ENCODE measurements at regions not wholly inside any gene's neighbourhood (a gene's known extent, or its start where the extent isn't known, plus 50 kb on each side); places are given as distances from the start of the nearest gene placed in this dataset.

GRCh38 chr5:118561971-118562370 lies 426.4 kb downstream of the DTWD2 start:
- DNase-seq (ENCODE audit: missing footprints) = no peak
- ATAC-seq = peak; percentile 93
- intact Hi-C loops (cut with DNase I) = no loop called here

GRCh38 chr5:118561235-118561634 lies 427.1 kb downstream of the DTWD2 start:
- intact Hi-C loops (cut with DNase I) = no loop called here
- peak; percentile 48 for ATAC-seq
- no peak for DNase-seq (ENCODE audit: missing footprints)

- ATAC-seq = no peak
- DNase-seq (ENCODE audit: missing footprints) = no peak
- intact Hi-C loops (cut with DNase I) = no loop called here
Measured at GRCh38 chr5:118558871-118559270, 429.5 kb downstream of the DTWD2 start.

- DNase-seq (ENCODE audit: missing footprints) (no peak), ATAC-seq (no peak)
- intact Hi-C loops (cut with DNase I) = no loop called here
Measured at GRCh38 chr5:118557251-118557661, 431.1 kb downstream of the DTWD2 start.

GRCh38 chr5:118556792-118557191 lies 431.6 kb downstream of the DTWD2 start:
- no peak for ATAC-seq
- intact Hi-C loops (cut with DNase I) = no loop called here
- no peak for DNase-seq (ENCODE audit: missing footprints)

GRCh38 chr5:118555727-118556126 lies 432.6 kb downstream of the DTWD2 start:
- DNase-seq (ENCODE audit: missing footprints) (no peak), ATAC-seq (no peak)
- intact Hi-C loops (cut with DNase I) = no loop called here

GRCh38 chr5:118554981-118555380 lies 433.4 kb downstream of the DTWD2 start:
- DNase-seq (ENCODE audit: missing footprints) = no peak
- ATAC-seq = no peak
- intact Hi-C loops (cut with DNase I) = no loop called here

- ATAC-seq (no peak), DNase-seq (ENCODE audit: missing footprints) (no peak)
- intact Hi-C loops (cut with DNase I) = no loop called here
Measured at GRCh38 chr5:118554241-118554640, 434.1 kb downstream of the DTWD2 start.

GRCh38 chr5:118553662-118554061 lies 434.7 kb downstream of the DTWD2 start:
- DNase-seq (ENCODE audit: missing footprints) (no peak), ATAC-seq (peak; percentile 74)
- intact Hi-C loops (cut with DNase I) = no loop called here

GRCh38 chr5:118552731-118553360 lies 435.5 kb downstream of the DTWD2 start:
- ATAC-seq = no peak
- no peak for DNase-seq (ENCODE audit: missing footprints)
- intact Hi-C loops (cut with DNase I) = no loop called here

GRCh38 chr5:118552146-118552545 lies 436.2 kb downstream of the DTWD2 start:
- no peak for ATAC-seq
- intact Hi-C loops (cut with DNase I) = no loop called here
- DNase-seq (ENCODE audit: missing footprints) = no peak

- no peak for ATAC-seq
- no peak for DNase-seq (ENCODE audit: missing footprints)
Measured at GRCh38 chr5:118551716-118552115, 436.6 kb downstream of the DTWD2 start.

GRCh38 chr5:118551031-118551430 lies 437.3 kb downstream of the DTWD2 start:
- ATAC-seq (no peak), DNase-seq (ENCODE audit: missing footprints) (no peak)
- intact Hi-C loops (cut with DNase I) = no loop called here

More at GRCh38 chr5:118551716-118552115, 436.6 kb downstream of the DTWD2 start:
- intact Hi-C loops (cut with DNase I) = no loop called here

GRCh38 chr5:118548761-118549720 lies 439.3 kb downstream of the DTWD2 start:
- intact Hi-C loops (cut with DNase I) = no loop called here
- no peak for ATAC-seq
- no peak for DNase-seq (ENCODE audit: missing footprints)

GRCh38 chr5:118545470-118545869 lies 442.9 kb downstream of the DTWD2 start:
- DNase-seq (ENCODE audit: missing footprints) (no peak), ATAC-seq (no peak)
- intact Hi-C loops (cut with DNase I) = no loop called here

- intact Hi-C loops (cut with DNase I) = no loop called here
- DNase-seq (ENCODE audit: missing footprints) (no peak), ATAC-seq (no peak)
Measured at GRCh38 chr5:118544887-118545449, 443.4 kb downstream of the DTWD2 start.

GRCh38 chr5:118533923-118534322 lies 454.4 kb downstream of the DTWD2 start:
- intact Hi-C loops (cut with DNase I) = no loop called here
- no peak for ATAC-seq
- no peak for DNase-seq (ENCODE audit: missing footprints)

GRCh38 chr5:118533156-118533555 lies 455.2 kb downstream of the DTWD2 start:
- no peak for DNase-seq (ENCODE audit: missing footprints)
- no peak for ATAC-seq
- intact Hi-C loops (cut with DNase I) = no loop called here

- intact Hi-C loops (cut with DNase I) = no loop called here
- no peak for ATAC-seq
- DNase-seq (ENCODE audit: missing footprints) = no peak
Measured at GRCh38 chr5:118531276-118531675, 457.1 kb downstream of the DTWD2 start.
